ENCODE measurements at regions not wholly inside any gene's neighbourhood (a gene's known extent, or its start where the extent isn't known, plus 50 kb on each side); places are given as distances from the start of the nearest gene placed in this dataset.

DNA sequence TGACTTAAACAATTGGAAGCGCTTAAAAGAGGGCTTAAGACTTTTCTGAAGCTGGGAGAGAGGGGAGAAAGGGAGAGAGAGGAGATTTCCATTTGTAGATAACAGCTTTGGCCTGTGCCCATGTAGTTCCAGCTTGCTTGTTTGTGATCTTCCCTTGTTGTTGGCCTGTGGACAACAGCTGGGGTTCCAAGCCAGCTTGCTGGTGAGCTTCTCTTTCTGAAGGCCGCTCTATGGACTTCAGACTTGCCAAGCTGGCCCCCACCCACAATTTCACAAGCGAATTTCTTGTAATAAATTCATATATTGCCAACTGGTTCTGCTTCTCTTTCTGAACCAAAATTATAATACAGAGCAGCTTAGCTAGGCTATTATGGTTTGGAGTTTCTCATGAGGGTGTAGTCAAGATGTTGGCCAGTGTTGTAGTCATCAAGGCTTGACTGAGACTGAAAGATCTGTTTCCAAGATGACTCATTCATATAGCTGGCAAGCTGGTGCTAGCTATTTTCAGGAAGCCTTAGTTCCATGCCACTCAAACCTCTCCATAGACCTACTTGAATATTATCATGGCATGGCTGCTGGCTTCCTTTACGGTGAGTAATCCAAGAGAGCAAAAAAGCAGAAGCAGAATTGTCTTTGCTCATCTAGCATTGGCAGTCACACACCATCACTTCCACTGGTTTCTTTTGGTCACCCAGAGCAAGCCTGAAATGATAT is 89.4 kb downstream of the ATP23 start:
- Histone ChIP-seq H3K27ac (ENCODE audit: low read length) (no peak overlapping the region), H2AFZ (ENCODE audit: low read length) (no peak overlapping the region), H4K20me1 (ENCODE audit: insufficient read depth, low read depth, low read length) (no peaks in the 10 kb centered on the region), H3K27me3 (ENCODE audit: low read length) (no peaks in the 10 kb centered on the region), H3K4me2 (ENCODE audit: low read depth, low read length, poor library complexity, severe bottlenecking) (no peak overlapping the region), H3K4me3 (ENCODE audit: low read length) (no peak overlapping the region), H3K9ac (ENCODE audit: low read length) (no peak overlapping the region), H3K79me2 (ENCODE audit: low read length) (no peaks in the 10 kb centered on the region), H3K9me2 (replicated peaks; ENCODE audit: insufficient read depth, low read length) (no peaks in the 10 kb centered on the region), H3K9me3 (ENCODE audit: low read length) (peaks cover 3% of the 10 kb centered on the region; the same call in 1 of the 2 replicates), H3K36me3 (ENCODE audit: insufficient read depth, low read length) (no peaks in the 10 kb centered on the region), H3K4me1 (ENCODE audit: low read length) (no peaks in the 10 kb centered on the region)
- no peak for DNase-seq

DNA sequence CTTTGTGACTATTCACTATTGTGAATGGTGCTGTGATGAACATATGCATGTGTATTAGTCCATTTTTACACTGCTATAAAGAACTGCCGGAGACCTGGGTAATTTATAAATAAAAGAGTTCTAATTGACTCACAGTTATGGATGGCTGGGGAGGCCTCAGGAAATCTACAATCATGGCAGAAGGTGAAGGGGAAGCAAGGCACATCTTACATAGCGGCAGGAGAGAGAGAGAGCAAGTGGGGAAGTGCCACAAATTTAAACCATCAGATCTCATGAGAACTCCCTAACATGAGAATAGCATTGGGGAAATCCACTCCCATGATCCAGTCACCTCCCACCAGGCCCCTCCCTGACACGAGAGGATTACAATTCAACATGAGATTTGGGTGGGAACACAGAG is 90.8 kb downstream of the ATP23 start:
- no peak overlapping the region for H3K4me3 ChIP-seq (ENCODE audit: low read length)
- H3K9ac ChIP-seq (ENCODE audit: low read length), result no peak overlapping the region
- no peaks in the 10 kb centered on the region for H3K79me2 ChIP-seq (ENCODE audit: low read length)
- no peaks in the 10 kb centered on the region for H4K20me1 ChIP-seq (ENCODE audit: insufficient read depth, low read depth, low read length)
- no peaks in the 10 kb centered on the region for H3K36me3 ChIP-seq (ENCODE audit: insufficient read depth, low read length)
- H3K9me2 ChIP-seq (replicated peaks; ENCODE audit: insufficient read depth, low read length), result no peaks in the 10 kb centered on the region
- H2AFZ ChIP-seq (ENCODE audit: low read length), result no peak overlapping the region
- H3K9me3 ChIP-seq (ENCODE audit: low read length), result peaks cover 3% of the 10 kb centered on the region; the same call in 1 of the 2 replicates
- no peaks in the 10 kb centered on the region for H3K4me1 ChIP-seq (ENCODE audit: low read length)
- H3K27ac ChIP-seq (ENCODE audit: low read length), result no peak overlapping the region
- no peak for DNase-seq
- no peak overlapping the region for H3K4me2 ChIP-seq (ENCODE audit: low read depth, low read length, poor library complexity, severe bottlenecking)
- no peaks in the 10 kb centered on the region for H3K27me3 ChIP-seq (ENCODE audit: low read length)

DNA sequence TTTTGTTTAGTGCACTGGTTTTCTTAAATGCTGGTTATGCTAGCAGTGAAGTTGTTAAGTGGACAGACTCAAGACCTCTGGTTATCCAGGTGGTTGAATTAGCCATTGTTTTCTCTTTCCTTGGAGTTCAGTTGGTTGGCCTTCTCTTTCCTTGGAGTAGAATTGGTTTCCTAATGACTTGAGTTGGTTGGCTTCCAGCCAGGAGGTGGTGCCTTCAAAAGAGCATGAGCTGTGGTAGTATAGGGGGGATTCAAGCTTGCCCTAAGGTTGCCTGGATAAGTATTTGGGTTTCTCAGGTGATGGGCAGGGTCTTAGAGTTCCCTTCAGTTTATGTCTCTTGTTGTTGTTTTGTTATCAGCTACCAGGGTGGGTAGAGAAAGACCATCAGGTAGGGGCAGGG is 92.5 kb downstream of the ATP23 start:
- H3K36me3 ChIP-seq (ENCODE audit: insufficient read depth, low read length), result no peaks in the 10 kb centered on the region
- no peak overlapping the region for H3K9ac ChIP-seq (ENCODE audit: low read length)
- no peaks in the 10 kb centered on the region for H3K4me1 ChIP-seq (ENCODE audit: low read length)
- no peaks in the 10 kb centered on the region for H3K9me2 ChIP-seq (replicated peaks; ENCODE audit: insufficient read depth, low read length)
- no peaks in the 10 kb centered on the region for H3K27me3 ChIP-seq (ENCODE audit: low read length)
- H3K4me2 ChIP-seq (ENCODE audit: low read depth, low read length, poor library complexity, severe bottlenecking), result no peak overlapping the region
- H3K4me3 ChIP-seq (ENCODE audit: low read length), result no peak overlapping the region
- no peaks in the 10 kb centered on the region for H3K79me2 ChIP-seq (ENCODE audit: low read length)
- no peak overlapping the region for H3K27ac ChIP-seq (ENCODE audit: low read length)
- H2AFZ ChIP-seq (ENCODE audit: low read length), result no peak overlapping the region
- DNase-seq, result no peak
- peaks cover 3% of the 10 kb centered on the region; the same call in 1 of the 2 replicates for H3K9me3 ChIP-seq (ENCODE audit: low read length)
- H4K20me1 ChIP-seq (ENCODE audit: insufficient read depth, low read depth, low read length), result no peaks in the 10 kb centered on the region

DNA sequence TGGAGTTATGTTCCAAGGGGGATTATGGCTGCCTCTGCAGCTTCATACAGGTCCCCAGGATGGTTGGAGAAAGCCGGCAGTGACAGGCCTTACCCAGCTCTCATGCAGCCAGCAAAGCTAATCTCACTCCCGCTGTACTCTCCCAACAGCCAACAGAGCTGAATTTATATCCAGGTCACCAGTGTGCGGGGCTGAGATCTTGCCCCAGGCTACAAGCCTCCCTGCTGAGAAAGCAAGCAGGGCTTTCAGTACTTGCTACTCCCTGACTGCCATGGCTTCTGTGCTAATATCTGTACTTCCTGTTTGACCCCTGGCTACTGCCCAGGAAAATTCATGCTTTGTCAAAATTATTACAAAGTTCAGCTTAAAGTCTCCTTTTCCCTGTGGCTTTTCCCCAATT is 92.9 kb downstream of the ATP23 start:
- H3K4me3 ChIP-seq (ENCODE audit: low read length), result no peak overlapping the region
- H3K36me3 ChIP-seq (ENCODE audit: insufficient read depth, low read length), result no peaks in the 10 kb centered on the region
- DNase-seq, result no peak
- no peak overlapping the region for H2AFZ ChIP-seq (ENCODE audit: low read length)
- no peaks in the 10 kb centered on the region for H3K79me2 ChIP-seq (ENCODE audit: low read length)
- no peak overlapping the region for H3K27ac ChIP-seq (ENCODE audit: low read length)
- no peak overlapping the region for H3K9ac ChIP-seq (ENCODE audit: low read length)
- H3K9me2 ChIP-seq (replicated peaks; ENCODE audit: insufficient read depth, low read length), result no peaks in the 10 kb centered on the region
- H3K27me3 ChIP-seq (ENCODE audit: low read length), result no peaks in the 10 kb centered on the region
- peaks cover 3% of the 10 kb centered on the region; the same call in 1 of the 2 replicates for H3K9me3 ChIP-seq (ENCODE audit: low read length)
- H3K4me2 ChIP-seq (ENCODE audit: low read depth, low read length, poor library complexity, severe bottlenecking), result no peak overlapping the region
- H4K20me1 ChIP-seq (ENCODE audit: insufficient read depth, low read depth, low read length), result no peaks in the 10 kb centered on the region
- no peaks in the 10 kb centered on the region for H3K4me1 ChIP-seq (ENCODE audit: low read length)

DNA sequence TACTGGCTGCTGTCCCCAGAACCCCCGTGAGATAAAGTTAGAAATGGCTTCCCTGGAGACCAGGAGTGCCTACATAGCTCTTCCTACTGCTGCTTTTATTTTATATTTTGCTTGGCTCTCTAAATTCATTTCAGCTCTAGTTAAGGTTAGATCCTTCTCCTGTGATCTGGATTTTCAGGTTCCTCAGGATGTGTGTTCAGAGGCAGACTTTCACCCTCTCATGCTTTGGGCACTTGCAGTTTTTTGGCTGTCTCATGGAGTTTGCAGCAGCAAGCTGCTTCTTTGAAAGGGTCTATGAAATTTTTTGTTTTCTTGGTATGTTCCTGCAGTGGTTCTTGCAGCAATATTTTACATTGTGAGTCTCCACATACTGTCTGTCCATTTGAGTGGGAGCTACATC is 93.3 kb downstream of the ATP23 start:
- Histone ChIP-seq H3K4me1 (ENCODE audit: low read length) (no peaks in the 10 kb centered on the region), H3K4me2 (ENCODE audit: low read depth, low read length, poor library complexity, severe bottlenecking) (no peak overlapping the region), H3K9me3 (ENCODE audit: low read length) (peaks cover 3% of the 10 kb centered on the region; the same call in 1 of the 2 replicates), H4K20me1 (ENCODE audit: insufficient read depth, low read depth, low read length) (no peaks in the 10 kb centered on the region), H3K9me2 (replicated peaks; ENCODE audit: insufficient read depth, low read length) (no peaks in the 10 kb centered on the region), H2AFZ (ENCODE audit: low read length) (no peak overlapping the region), H3K4me3 (ENCODE audit: low read length) (no peak overlapping the region), H3K36me3 (ENCODE audit: insufficient read depth, low read length) (no peaks in the 10 kb centered on the region), H3K9ac (ENCODE audit: low read length) (no peak overlapping the region), H3K27me3 (ENCODE audit: low read length) (no peaks in the 10 kb centered on the region), H3K27ac (ENCODE audit: low read length) (no peak overlapping the region), H3K79me2 (ENCODE audit: low read length) (no peaks in the 10 kb centered on the region)
- no peak for DNase-seq

DNA sequence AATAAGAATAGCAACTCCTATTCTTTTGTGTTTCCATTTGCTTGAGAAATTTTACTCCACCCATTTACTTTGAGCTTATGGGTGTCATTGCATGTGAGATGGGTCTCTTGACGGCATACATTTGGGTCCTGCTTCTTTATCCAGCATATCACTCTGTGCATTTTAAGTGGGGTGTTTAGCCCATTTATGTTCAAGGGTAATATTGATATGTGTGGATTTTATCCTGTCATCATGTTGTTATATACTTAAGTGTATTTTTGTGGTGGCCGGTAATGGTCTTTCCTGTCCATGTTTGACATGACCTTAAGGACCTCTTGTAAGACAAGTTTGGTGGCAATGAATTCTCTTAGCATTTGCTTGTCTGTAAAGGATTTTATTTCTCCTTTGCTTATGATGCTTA is 100.1 kb downstream of the ATP23 start:
- no peak overlapping the region for H3K4me3 ChIP-seq (ENCODE audit: low read length)
- H3K27ac ChIP-seq (ENCODE audit: low read length), result no peak overlapping the region
- H3K27me3 ChIP-seq (ENCODE audit: low read length), result no peaks in the 10 kb centered on the region
- no peaks in the 10 kb centered on the region for H3K9me2 ChIP-seq (replicated peaks; ENCODE audit: insufficient read depth, low read length)
- no peaks in the 10 kb centered on the region for H3K4me1 ChIP-seq (ENCODE audit: low read length)
- no peaks in the 10 kb centered on the region for H3K9me3 ChIP-seq (ENCODE audit: low read length)
- no peaks in the 10 kb centered on the region for H3K79me2 ChIP-seq (ENCODE audit: low read length)
- no peak overlapping the region for H3K9ac ChIP-seq (ENCODE audit: low read length)
- H4K20me1 ChIP-seq (ENCODE audit: insufficient read depth, low read depth, low read length), result no peaks in the 10 kb centered on the region
- no peak for DNase-seq
- H3K36me3 ChIP-seq (ENCODE audit: insufficient read depth, low read length), result no peaks in the 10 kb centered on the region
- H2AFZ ChIP-seq (ENCODE audit: low read length), result no peak overlapping the region
- no peak overlapping the region for H3K4me2 ChIP-seq (ENCODE audit: low read depth, low read length, poor library complexity, severe bottlenecking)

DNA sequence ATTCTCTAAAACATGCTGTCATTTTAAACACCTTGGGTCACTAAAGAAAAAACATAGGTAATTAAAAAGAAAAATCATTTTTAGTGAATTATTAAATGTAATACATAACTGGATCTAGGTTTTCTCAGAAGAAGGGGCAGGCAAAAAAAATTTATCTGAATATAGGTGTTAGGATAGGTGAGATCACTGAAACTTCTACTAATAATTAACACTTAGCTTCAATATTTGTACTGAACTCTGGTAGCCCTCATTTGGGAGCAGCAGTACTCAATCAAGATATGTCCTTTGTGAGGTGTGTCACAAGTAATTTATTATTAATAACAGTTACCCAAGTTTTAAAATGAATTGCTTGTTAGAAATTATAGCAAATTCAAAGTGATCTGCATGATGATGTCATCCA is 103.6 kb downstream of the ATP23 start:
- DNase-seq, result no peak
- no peaks in the 10 kb centered on the region for H3K4me1 ChIP-seq (ENCODE audit: low read length)
- no peak overlapping the region for H2AFZ ChIP-seq (ENCODE audit: low read length)
- H3K36me3 ChIP-seq (ENCODE audit: insufficient read depth, low read length), result no peaks in the 10 kb centered on the region
- no peak overlapping the region for H3K4me2 ChIP-seq (ENCODE audit: low read depth, low read length, poor library complexity, severe bottlenecking)
- no peak overlapping the region for H3K4me3 ChIP-seq (ENCODE audit: low read length)
- H3K9me3 ChIP-seq (ENCODE audit: low read length), result no peaks in the 10 kb centered on the region
- no peaks in the 10 kb centered on the region for H3K9me2 ChIP-seq (replicated peaks; ENCODE audit: insufficient read depth, low read length)
- H4K20me1 ChIP-seq (ENCODE audit: insufficient read depth, low read depth, low read length), result no peaks in the 10 kb centered on the region
- no peaks in the 10 kb centered on the region for H3K27me3 ChIP-seq (ENCODE audit: low read length)
- no peaks in the 10 kb centered on the region for H3K79me2 ChIP-seq (ENCODE audit: low read length)
- H3K9ac ChIP-seq (ENCODE audit: low read length), result no peak overlapping the region
- H3K27ac ChIP-seq (ENCODE audit: low read length), result no peak overlapping the region

DNA sequence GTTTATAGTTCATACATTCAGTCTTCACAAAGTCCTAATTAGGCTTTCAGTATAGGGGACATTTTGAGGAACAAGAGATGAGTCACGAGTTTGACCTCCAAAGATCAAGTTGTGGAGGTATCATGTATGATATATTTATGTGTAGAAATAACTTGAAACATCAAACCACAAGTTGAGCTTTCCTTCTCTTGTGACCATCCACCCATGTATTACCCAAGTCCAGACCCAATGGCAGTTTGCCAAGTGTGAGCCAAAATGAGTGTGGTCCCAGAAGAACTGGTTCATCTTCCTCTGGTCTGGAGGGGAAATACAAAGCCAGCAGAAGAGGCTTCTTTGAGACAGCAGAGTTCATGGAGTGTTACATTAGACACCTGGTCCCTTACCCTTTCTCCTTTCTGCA is 104.9 kb downstream of the ATP23 start:
- no peaks in the 10 kb centered on the region for H3K9me2 ChIP-seq (replicated peaks; ENCODE audit: insufficient read depth, low read length)
- no peaks in the 10 kb centered on the region for H3K79me2 ChIP-seq (ENCODE audit: low read length)
- no peaks in the 10 kb centered on the region for H3K36me3 ChIP-seq (ENCODE audit: insufficient read depth, low read length)
- H3K9me3 ChIP-seq (ENCODE audit: low read length), result no peaks in the 10 kb centered on the region
- no peaks in the 10 kb centered on the region for H4K20me1 ChIP-seq (ENCODE audit: insufficient read depth, low read depth, low read length)
- no peaks in the 10 kb centered on the region for H3K27me3 ChIP-seq (ENCODE audit: low read length)
- DNase-seq, result no peak
- H3K27ac ChIP-seq (ENCODE audit: low read length), result no peak overlapping the region
- H2AFZ ChIP-seq (ENCODE audit: low read length), result no peak overlapping the region
- H3K4me2 ChIP-seq (ENCODE audit: low read depth, low read length, poor library complexity, severe bottlenecking), result no peak overlapping the region
- no peak overlapping the region for H3K9ac ChIP-seq (ENCODE audit: low read length)
- H3K4me1 ChIP-seq (ENCODE audit: low read length), result no peaks in the 10 kb centered on the region
- no peak overlapping the region for H3K4me3 ChIP-seq (ENCODE audit: low read length)
